Spleen (tissue), 7 donors: ENCODE measurements at regions not wholly inside any gene's neighbourhood (a gene's known extent, or its start where the extent isn't known, plus 50 kb on each side); places are given as distances from the start of the nearest gene placed in this dataset.

Experiments
- CTCF ChIP-seq, 11 experiments: fragments of 200-600 bp in 7 of 11; fragments of 450-650 bp in 4 of 11; sonication (generic) in 4 of 11; IDR thresholded peaks in 8 of 11; conservative IDR thresholded peaks in 3 of 11; 1 replicate in 7 of 11; 2 replicates in 4 of 11; pipeline versions ENCODE4 v1.4.0 to v1.8.0; 2016 to 2021; ENCODE audit warnings: antibody characterized with exemption in 11 of 11, inconsistent platforms in 4 of 11, mild to moderate bottlenecking in 1 of 11
- POLR2A ChIP-seq, 3 donors: fragments of 450-650 bp; IDR thresholded peaks; one replicate each; pipeline ENCODE4 v1.5.1; 2017; ENCODE audit warnings: antibody characterized with exemption in 3 of 3, mild to moderate bottlenecking in 1 of 3
- POLR2AphosphoS5 ChIP-seq, 3 donors: sonication (generic); formaldehyde crosslinking; IDR thresholded peaks; one replicate each; pipeline ENCODE4 v1.5.1; 2017; ENCODE audit warnings: antibody characterized with exemption in 3 of 3
- donor health status: DM: no; HTN: no; CAD: no; lungs with moderate emphysema.
- donor health status: DM: no; HTN: no; CAD: no.
- donor health status: DM: no; HTN: no; CAD: no.

GRCh38 chr6:113558431-113558830 lies 298.7 kb upstream of the MARCKS start:
- TF ChIP-seq CTCF (IDR thresholded peaks at IDR 0.05 in 8 of 11, conservative IDR thresholded peaks at IDR 0.05 in 3 of 11), result no peak
- TF ChIP-seq POLR2AphosphoS5 (IDR thresholded peaks at IDR 0.05), result no peak
- no peak for TF ChIP-seq POLR2A (IDR thresholded peaks at IDR 0.05)
